Liver (tissue), 8 donors: ENCODE measurements at regions not wholly inside any gene's neighbourhood (a gene's known extent, or its start where the extent isn't known, plus 50 kb on each side); places are given as distances from the start of the nearest gene placed in this dataset.

Experiments used
- DNase-seq: peaks from one replicate; pipeline ENCODE4 v3.0.0-alpha.2; 2017; ENCODE audit warnings: low spot score
- H3K27ac ChIP-seq, 2 donors: one replicate each; pipeline ENCODE4 v1.7.0; 2013; ENCODE audit warnings: inconsistent platforms in 2 of 2, low read length in 2 of 2, control low read depth in 1 of 2, low read depth in 1 of 2, mild to moderate bottlenecking in 1 of 2
- H3K27me3 ChIP-seq, 4 donors: one replicate each; pipeline versions ENCODE4 v1.6.1 to v1.7.0; 2013; ENCODE audit warnings: low read length in 3 of 4, inconsistent platforms in 1 of 4, mild to moderate bottlenecking in 1 of 4, moderate library complexity in 1 of 4; ENCODE audit not compliant: control insufficient read depth in 4 of 4, insufficient read depth in 4 of 4
- H3K36me3 ChIP-seq, 4 donors: one replicate each; pipeline versions ENCODE4 v1.6.1 to v1.7.0; 2013; ENCODE audit warnings: low read length in 3 of 4, mild to moderate bottlenecking in 3 of 4, low read depth in 1 of 4, moderate library complexity in 1 of 4; ENCODE audit not compliant: control insufficient read depth in 4 of 4, insufficient read depth in 3 of 4
- H3K4me1 ChIP-seq, 4 donors: one replicate each; pipeline versions ENCODE4 v1.6.1 to v1.7.0; 2013; ENCODE audit warnings: low read length in 3 of 4, mild to moderate bottlenecking in 3 of 4, moderate library complexity in 1 of 4; ENCODE audit not compliant: control insufficient read depth in 4 of 4, insufficient read depth in 4 of 4
- H3K4me3 ChIP-seq, 3 donors: one replicate each; pipeline versions ENCODE4 v1.6.1 to v1.7.0; 2013; ENCODE audit warnings: low read length in 3 of 3, control low read depth in 1 of 3, low read depth in 1 of 3, mild to moderate bottlenecking in 1 of 3
- H3K9ac ChIP-seq, 2 donors: one replicate each; pipeline ENCODE4 v1.7.0; 2013; ENCODE audit warnings: low read length in 2 of 2, mild to moderate bottlenecking in 2 of 2, moderate library complexity in 2 of 2, control low read depth in 1 of 2, low read depth in 1 of 2
- H3K9me3 ChIP-seq, 4 donors: one replicate each; pipeline versions ENCODE4 v1.6.1 to v1.7.0; 2013; ENCODE audit warnings: low read length in 3 of 4; ENCODE audit not compliant: control insufficient read depth in 4 of 4
- CTCF ChIP-seq: fragments of 150-350 bp; IDR thresholded peaks from 2 replicates; pipeline ENCODE4 v1.5.1; 2017; ENCODE audit warnings: improper control_type of control experiment, low read depth, low read length; ENCODE audit not compliant: missing input control
- EGR1 ChIP-seq, 2 donors: IDR thresholded peaks; 2 replicates each; pipeline ENCODE4 v1.6.1; 2016 to 2018; ENCODE audit warnings: antibody characterized with exemption in 2 of 2, low read depth in 2 of 2
- FOXA1 ChIP-seq: IDR thresholded peaks from 2 replicates; pipeline ENCODE4 v1.6.1; 2016; ENCODE audit warnings: antibody characterized with exemption
- FOXA2 ChIP-seq: IDR thresholded peaks from 2 replicates; pipeline ENCODE4 v1.6.1; 2016; ENCODE audit warnings: antibody characterized with exemption
- GABPA ChIP-seq, 2 donors: IDR thresholded peaks in 1 of 2; conservative IDR thresholded peaks in 1 of 2; 2 replicates each; pipeline ENCODE4 v1.6.1; 2016; ENCODE audit warnings: antibody characterized with exemption in 2 of 2, mild to moderate bottlenecking in 1 of 2, moderate library complexity in 1 of 2
- NR2F2 ChIP-seq: IDR thresholded peaks from 2 replicates; pipeline ENCODE4 v1.6.1; 2016; ENCODE audit warnings: antibody characterized with exemption
- RAD21 ChIP-seq, 2 donors: IDR thresholded peaks; 2 replicates each; pipeline ENCODE4 v1.6.1; 2016; ENCODE audit warnings: antibody characterized with exemption in 2 of 2, mild to moderate bottlenecking in 2 of 2
- RXRA ChIP-seq, 2 donors: IDR thresholded peaks; 2 replicates each; pipeline ENCODE4 v1.6.1; 2017 to 2018; ENCODE audit warnings: antibody characterized with exemption in 2 of 2, mild to moderate bottlenecking in 1 of 2
- TAF1 ChIP-seq: conservative IDR thresholded peaks from 2 replicates; pipeline ENCODE4 v1.6.1; 2016; ENCODE audit warnings: antibody characterized with exemption, mild to moderate bottlenecking
- YY1 ChIP-seq: IDR thresholded peaks from 2 replicates; pipeline ENCODE4 v1.6.1; 2016; ENCODE audit warnings: antibody characterized with exemption, mild to moderate bottlenecking
- WGBS: extraction: QIAGEN DNeasy Blood & Tissue Kit; methylation state at CpG from one replicate; pipeline ENCODE4 v1.1.7; 2013; 5-methylcytosine and 5-hydroxymethylcytosine counted together
- TF ChIP-seq, protein P1 (sequence below): IDR thresholded peaks from 2 replicates; pipeline ENCODE4 v1.6.1; 2016; ENCODE audit warnings: antibody characterized with exemption, mild to moderate bottlenecking
- donor health status: healthy.
- donor health status: healthy.
- donor health status: healthy.
- donor health status: healthy.
- donor health status: healthy.

DNA sequence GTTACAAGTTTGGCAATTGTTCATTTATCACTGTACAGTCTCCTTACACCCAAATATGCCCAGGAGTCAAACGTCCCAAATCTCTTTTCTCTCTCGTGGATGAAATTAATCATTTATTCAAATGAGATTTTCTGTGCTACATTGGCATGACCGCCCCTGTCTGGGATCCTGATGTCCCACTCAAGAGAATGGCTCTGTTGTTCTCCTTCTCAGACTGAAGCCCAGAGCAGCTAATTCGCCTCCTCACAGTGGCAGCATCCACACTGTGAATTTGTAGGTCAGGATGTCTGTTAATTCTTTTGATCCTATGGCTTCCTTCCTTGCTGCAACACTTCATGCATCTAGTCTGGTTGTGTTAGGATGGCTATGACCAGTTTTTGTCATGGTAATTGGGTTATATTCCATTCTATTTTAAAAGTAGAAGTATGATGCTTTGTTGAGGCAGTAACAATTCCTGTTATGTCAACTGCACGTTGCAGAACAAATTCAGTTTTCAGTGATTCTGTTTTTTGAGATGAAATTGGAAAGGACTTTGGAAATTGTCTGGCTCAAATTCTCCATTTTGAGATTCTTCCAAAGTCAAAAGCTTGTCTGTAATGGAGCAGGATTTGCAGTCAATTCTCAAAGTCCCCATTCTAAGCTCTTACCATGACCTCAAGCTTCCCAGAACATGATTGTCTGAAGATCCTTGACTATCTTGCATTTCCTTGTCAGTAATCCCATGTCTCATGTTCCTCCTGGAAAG is 141.5 kb upstream of the GAS1 start:
- TF ChIP-seq, protein P1, sequence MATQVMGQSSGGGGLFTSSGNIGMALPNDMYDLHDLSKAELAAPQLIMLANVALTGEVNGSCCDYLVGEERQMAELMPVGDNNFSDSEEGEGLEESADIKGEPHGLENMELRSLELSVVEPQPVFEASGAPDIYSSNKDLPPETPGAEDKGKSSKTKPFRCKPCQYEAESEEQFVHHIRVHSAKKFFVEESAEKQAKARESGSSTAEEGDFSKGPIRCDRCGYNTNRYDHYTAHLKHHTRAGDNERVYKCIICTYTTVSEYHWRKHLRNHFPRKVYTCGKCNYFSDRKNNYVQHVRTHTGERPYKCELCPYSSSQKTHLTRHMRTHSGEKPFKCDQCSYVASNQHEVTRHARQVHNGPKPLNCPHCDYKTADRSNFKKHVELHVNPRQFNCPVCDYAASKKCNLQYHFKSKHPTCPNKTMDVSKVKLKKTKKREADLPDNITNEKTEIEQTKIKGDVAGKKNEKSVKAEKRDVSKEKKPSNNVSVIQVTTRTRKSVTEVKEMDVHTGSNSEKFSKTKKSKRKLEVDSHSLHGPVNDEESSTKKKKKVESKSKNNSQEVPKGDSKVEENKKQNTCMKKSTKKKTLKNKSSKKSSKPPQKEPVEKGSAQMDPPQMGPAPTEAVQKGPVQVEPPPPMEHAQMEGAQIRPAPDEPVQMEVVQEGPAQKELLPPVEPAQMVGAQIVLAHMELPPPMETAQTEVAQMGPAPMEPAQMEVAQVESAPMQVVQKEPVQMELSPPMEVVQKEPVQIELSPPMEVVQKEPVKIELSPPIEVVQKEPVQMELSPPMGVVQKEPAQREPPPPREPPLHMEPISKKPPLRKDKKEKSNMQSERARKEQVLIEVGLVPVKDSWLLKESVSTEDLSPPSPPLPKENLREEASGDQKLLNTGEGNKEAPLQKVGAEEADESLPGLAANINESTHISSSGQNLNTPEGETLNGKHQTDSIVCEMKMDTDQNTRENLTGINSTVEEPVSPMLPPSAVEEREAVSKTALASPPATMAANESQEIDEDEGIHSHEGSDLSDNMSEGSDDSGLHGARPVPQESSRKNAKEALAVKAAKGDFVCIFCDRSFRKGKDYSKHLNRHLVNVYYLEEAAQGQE = no peak
- TF ChIP-seq FOXA1 (no peak), TAF1 (no peak), YY1 (no peak), EGR1 (IDR thresholded peaks at IDR 0.05; ENCODE audit: low read depth in 2 of 2) (no peak), NR2F2 (no peak), RXRA (IDR thresholded peaks at IDR 0.05) (no peak), FOXA2 (no peak)
- no peak for DNase-seq
- Histone ChIP-seq H3K9me3 (peaks cover 0 to 2% (median 0%) of the 10 kb centered on the region in 4 donors), H3K4me1 (no peaks in the 10 kb centered on the region), H3K4me3 (no peak overlapping the region), H3K36me3 (no peaks in the 10 kb centered on the region), H3K27me3 (no peaks in the 10 kb centered on the region), H3K9ac (no peak overlapping the region), H3K27ac (no peak overlapping the region)
- WGBS = 72% methylated on average over 5 of the region's 5 CpGs

DNA sequence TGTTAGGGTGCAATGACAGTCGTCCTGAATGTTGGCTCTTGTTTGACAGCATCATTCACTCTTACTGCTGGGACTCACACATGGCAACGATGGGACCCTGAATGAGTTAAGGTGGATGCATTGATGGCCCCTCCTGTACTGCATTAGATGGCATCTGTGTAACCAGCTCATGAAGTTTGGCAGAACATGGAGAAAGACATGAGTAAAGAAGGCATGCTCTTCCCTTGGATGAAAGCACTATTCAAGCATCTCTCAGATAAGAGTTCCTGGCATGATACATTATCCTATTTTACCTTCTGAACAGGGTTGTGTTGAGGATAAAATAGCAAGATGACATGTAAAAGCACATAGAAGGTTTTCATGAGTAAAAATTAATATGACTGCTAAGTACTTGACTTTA is 142.2 kb upstream of the GAS1 start:
- Histone ChIP-seq H3K9ac (no peak overlapping the region), H3K36me3 (no peaks in the 10 kb centered on the region), H3K27ac (no peak overlapping the region), H3K4me1 (no peaks in the 10 kb centered on the region), H3K4me3 (no peak overlapping the region), H3K9me3 (peaks cover 0 to 5% (median 0%) of the 10 kb centered on the region in 4 donors), H3K27me3 (no peaks in the 10 kb centered on the region)
- TF ChIP-seq RXRA (IDR thresholded peaks at IDR 0.05) (no peak), CTCF (no peak)
- DNase-seq = no peak
- WGBS = 25% methylated on average over 2 of the region's 2 CpGs

GRCh38 chr9:87089929-87090328 is 142.6 kb upstream of the GAS1 start:
- H3K36me3 ChIP-seq = no peaks in the 10 kb centered on the region
- TF ChIP-seq TAF1 (no peak), RAD21 (IDR thresholded peaks at IDR 0.05) (no peak), FOXA1 (no peak), GABPA (IDR thresholded peaks at IDR 0.05 in 1 of 2, conservative IDR thresholded peaks at IDR 0.05 in 1 of 2) (no peak)

More at GRCh38 chr9:87089929-87090328, 142.6 kb upstream of the GAS1 start:
- Histone ChIP-seq H3K9me3 (peaks cover 0 to 5% (median 0%) of the 10 kb centered on the region in 4 donors), H3K4me3 (no peak overlapping the region), H3K4me1 (no peaks in the 10 kb centered on the region), H3K9ac (no peak overlapping the region), H3K27ac (no peak overlapping the region), H3K27me3 (no peaks in the 10 kb centered on the region)
- DNase-seq = no peak
